HG03432 (cell line): ENCODE measurements at regions not wholly inside any gene's neighbourhood (a gene's known extent, or its start where the extent isn't known, plus 50 kb on each side); places are given as distances from the start of the nearest gene placed in this dataset.

Experiments used
- ATAC-seq: cut with Tn5 transposase; IDR thresholded peaks from one replicate; pipeline ENCODE4 v1.9.1; 2021; ENCODE audit warnings: mild to moderate bottlenecking, moderate library complexity; ENCODE audit not compliant: unreplicated experiment

DNA sequence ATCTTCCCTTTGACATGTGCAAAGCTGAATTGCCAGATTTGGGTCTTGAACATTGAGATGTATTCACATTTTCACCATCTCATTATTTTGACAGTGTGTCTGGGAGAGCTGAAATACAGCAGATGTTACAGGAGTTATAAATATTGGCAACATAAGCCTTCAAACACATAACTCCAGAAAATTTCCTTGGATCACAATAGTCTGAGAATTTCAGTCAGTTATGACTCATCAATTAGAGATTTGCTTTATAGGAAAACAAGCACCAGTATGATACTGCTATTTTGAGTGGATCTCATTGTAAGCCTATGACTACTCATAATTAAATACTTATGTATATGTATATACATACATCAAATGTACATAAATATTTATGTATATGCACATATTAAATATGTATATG is 1171.8 kb downstream of the AMY1C start:
- ATAC-seq: no peak

DNA sequence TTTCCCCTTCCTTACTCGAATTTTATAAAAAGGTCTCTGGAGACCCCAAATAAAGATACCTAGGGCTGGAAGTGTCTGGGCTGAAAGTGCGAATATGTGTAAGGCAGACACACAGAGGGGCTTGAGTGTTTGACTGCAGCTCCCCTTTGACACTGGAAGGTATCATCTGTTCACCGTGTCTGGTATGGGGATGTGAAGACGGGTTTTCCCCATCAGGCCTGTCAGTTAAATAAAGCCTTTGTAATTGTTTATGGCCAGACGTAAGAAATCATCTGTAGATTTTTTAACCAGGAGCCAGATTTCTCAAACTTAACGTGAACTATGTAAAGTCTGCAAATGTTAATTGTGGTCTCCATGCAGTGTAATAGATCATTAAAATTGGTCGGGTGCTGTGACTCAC is 1173.4 kb downstream of the AMY1C start:
- no peak for ATAC-seq

DNA sequence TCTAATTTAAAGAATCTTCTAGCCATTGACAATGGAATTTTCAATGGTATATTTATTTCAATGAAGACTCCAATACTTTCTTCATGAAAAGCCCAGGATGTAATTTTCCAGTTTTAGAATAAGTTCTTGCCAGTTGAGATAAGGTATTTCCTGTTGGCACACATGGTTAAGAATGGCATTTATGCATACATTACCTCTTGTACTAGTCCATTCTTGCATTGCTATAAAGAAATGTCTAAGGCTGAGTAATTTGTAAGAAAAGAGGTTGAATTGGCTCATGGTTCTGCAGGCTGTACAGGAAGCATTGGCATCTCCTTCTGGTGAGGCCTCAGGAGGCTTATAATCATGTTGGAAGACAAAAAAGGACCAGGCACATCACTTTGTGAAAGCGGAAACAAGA is 1179.6 kb downstream of the AMY1C start:
- ATAC-seq: no peak

DNA sequence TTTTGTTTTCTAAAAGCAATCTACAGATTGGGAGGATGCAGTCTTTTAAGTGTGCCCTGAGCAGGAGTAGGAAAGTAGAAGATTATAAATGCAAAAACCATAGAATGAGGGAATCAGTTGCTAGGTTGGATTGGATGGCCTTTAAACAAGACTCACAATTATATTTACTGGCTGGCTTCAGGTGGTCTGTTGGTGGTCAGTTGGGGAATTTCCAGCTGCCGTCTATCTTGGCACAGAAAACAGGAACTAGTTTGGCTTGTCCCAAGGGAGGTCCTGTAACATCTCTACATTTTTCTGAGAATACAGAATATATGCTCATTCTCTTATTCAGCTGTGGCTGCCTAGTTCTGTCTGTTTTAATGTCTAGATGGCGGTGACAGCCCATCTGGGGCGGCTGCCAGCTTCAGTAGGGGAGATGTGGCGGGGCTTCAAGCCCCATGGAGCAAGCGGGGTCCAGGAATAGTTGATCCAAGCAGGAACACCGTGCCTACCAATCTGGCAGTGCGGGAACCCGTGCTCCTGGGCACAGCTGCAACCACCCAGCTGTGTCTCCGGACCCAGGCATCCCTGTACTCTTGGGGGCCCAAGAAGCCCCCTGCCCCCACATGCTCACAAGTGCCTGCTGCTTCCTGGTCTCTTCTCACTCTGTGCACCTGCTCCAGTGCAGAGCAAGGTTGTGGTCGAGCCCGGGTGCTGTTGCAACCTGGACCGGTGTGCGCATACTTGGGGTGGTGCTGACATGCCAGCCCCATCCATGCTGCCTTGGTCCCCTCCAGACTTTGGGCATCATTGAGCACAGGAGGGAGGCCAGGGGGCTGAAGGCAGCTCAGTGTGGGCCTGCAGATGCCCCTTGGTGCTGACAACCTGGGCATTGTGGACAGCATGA is 1182.6 kb downstream of the AMY1C start:
- peak; percentile 65 for ATAC-seq

DNA sequence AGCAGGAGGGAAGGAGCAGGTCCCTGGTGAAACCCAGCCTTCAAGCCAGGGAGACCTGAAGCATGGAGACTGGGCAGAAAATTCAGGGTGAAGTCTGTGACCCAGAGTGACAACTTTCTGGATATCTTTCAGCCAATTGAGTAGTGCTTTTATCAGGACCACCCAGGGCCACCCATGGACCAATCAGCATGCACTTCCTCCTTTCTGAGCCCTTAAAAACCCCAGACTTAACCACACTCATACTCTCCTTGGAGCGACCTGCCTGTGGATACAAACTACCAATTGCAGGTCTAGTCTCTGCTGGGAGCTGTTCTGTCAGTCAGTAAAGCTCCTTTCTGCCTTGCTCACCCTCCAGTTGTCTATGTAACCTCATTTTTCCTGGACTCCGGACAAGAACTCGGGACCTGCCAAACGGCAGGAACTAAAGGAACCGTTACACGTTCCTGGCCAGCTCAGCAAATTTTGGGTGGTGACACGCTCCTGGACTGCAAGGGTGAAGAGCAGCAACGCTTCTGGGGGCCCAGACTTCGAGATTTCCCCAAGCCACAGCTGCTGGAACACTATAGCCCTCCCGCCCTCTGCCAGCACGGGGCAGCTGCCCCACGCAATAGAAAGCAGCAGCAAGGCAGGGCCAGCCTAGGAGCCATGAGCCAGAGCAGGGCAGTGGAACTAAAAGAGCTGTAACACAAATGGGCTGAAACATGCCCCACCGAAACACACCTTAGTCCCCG is 1183.4 kb downstream of the AMY1C start:
- ATAC-seq: peak; percentile 34

DNA sequence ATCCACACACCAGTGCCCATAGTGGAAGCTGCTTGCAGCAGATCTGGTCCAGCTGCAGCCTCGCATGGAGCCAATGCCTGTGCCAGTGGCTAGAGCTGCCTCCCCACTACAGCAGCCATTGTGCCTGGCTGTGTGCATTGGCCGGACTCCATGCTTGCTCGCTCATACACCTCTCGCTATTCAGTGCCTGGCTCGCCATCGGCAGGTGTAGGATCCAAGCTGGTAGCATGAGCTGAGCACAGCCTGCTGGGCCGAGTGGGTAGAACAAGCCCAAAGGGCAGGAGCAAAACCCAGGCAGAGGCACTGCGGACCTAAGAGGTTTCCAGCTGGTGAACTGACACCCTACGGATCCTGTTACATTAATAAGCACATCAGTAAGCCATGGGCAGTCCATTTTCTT is 1184.1 kb downstream of the AMY1C start:
- no peak for ATAC-seq

DNA sequence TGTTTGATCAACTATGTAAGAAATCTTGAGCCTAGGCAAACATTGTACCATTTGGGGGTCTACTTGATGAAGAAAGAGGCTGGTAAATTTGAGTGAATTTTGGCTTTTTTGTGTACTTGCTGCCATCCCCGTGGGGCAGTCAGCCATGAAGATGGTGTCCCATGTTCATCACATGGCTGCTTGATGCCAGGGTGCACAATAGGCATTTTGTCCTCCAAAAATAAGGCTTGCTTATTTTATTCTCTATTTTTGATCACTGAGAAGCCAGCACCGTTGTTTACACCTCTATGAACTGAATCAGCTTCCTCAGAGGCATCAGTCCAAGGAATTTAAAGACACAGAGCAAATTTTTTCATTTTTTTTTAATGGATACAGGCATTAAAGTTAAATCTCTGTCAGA is 1195.7 kb downstream of the AMY1C start:
- ATAC-seq: no peak

DNA sequence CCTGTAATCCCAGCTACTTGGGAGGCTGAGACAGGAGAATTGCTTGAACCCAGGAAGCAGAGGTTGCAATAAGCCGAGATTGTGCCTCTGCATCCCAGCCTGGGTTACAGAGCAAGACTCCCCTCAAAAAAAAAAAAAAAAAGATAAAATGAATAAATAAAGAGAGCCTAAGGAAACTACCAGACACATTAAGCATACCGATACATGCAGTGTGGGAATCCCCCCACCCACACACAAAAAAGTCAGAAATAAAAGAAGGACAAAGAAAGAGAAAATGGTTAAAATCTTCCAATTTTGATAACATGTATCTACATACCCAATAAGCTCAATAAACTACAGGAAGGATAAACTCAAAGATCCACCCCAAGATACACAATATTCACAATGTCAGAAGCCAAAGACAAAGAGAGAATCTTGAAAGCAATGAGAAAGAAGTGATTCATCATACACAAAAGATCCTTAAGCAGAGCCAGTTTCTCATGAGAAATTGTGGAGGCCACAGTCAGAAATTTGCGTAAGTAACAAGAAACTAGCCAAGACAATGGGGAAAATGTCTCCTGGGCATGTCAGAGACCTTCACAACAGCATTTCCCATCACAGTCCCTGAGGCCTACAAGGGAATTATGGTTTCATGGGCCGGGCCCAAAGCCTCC is 1197.0 kb downstream of the AMY1C start:
- ATAC-seq: no peak

DNA sequence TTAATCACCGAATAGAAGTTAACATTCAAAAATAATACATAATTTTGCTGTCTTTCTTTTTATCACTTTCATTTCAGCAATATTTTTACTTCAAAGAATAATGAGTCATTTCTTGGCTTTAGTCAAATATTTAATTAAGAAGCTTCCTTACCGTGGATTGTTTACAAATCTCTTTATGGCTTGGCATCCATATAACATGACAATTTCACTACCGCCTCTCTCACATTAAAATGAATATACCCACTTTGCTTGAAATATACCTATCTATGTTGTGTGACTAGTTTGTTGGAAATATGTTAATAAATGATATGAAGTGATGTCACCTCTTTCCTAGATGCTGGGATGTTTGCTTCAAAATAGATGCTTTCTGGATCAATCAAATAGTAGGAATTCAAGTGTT is 1203.9 kb downstream of the AMY1C start:
- ATAC-seq: no peak

DNA sequence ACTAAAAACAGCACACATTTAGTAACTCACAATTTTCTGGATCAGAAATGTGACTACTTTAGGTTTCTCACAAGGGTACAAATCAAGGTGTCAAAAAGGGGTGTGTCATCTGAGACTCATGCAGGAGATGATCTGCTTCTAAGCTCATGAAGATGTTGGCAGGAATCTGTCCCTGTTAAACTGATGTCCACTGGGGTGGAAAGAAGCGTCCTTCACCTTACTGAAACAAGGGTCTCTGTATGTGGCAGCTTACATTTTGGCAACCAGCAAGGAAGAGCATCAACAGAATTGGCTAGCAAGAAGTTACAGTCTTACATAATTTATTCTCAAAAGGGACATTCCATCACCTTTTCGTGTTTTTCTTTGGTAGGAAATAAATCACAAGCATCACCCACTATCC is 1223.8 kb downstream of the AMY1C start:
- ATAC-seq: no peak

DNA sequence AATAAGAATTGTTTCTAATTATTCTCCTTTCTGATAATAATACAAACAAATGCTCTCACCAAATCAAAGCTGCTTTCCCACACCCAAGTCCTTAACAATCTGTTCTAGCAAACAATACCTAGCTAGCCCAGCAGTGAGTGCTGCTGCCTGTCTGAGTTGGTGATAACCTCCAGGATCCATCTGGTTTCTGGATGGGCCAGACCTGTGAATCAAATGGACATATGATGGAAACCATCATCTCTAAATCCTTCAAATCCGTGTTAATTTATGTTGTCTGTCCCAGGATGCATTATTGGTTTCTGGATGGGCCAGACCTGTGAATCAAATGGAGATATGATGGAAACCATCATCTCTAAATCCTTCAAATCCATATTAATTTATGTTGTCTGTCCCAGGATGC is 1230.0 kb downstream of the AMY1C start:
- ATAC-seq: no peak

DNA sequence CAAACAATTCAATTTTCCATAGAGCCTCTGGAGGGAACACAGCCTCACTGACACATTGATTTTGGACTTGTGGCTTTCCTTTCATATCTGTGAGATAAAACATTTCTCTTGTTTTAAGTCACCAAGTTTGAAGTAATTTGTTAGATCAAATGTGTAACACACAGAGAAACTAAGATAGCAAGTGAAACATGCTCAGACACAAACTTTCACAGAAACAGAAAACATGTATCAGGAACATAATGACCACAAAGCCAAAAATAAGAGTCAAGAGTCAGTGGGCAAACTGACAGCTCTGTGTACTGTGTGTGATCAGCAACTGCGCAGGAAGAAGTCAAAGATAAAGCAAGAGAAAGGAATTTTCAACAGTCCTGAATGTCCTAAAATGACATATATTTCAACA is 1237.5 kb downstream of the AMY1C start:
- peak; percentile 100 for ATAC-seq

DNA sequence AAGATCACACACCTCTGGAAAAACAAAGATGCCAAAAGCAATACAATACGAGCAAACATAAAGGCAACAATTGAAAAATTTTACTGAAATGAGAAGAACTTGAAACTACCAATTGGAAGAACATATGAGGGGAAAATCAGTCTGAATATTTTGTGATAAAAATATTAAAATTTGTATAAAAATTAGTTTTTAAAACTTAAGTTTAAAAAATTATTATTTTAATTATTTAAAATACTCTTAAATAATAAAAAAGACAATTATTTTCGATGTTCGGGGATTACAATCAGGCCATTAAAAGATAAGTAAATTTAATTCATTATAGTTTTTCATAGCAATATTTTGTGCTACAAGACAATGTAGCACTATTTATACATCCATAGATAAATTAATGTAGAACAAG is 1239.3 kb downstream of the AMY1C start:
- ATAC-seq: no peak

DNA sequence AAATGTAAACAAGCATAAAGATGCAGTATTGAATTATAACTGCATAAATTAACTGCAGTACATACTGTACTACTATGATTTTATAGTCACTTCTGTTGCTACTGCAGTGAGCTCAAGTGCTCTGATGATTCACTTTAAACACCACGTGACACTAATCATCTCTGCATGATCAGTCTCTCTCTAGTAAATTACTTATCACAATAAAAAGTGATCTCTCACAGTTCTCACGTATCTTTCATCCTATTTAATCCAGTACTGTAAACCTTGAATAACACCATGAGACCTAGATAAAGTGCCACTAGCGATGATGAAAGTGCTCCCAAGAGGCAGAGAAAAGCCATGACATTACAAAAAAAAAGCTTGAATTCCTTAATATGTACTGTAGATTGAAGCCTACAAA is 1242.0 kb downstream of the AMY1C start:
- no peak for ATAC-seq

DNA sequence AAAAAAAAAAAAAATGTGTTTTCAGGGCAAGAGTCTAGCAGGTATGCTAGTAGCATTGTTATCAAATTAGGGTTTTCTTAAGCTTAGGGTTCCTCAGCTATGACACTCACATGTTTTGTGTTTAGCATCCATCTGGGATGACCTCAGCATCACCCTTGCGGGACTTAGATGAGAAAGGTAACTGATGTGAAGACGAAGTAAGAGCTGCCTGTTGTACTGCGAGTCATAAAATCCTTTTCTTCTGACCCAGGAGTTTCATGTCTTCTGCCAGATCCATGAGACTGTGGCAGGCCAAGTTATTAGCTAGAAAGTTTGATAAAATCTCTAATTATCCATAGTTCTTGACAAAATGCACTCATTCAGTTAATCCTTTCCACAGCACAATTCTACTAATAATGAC is 1251.1 kb downstream of the AMY1C start:
- ATAC-seq: no peak

DNA sequence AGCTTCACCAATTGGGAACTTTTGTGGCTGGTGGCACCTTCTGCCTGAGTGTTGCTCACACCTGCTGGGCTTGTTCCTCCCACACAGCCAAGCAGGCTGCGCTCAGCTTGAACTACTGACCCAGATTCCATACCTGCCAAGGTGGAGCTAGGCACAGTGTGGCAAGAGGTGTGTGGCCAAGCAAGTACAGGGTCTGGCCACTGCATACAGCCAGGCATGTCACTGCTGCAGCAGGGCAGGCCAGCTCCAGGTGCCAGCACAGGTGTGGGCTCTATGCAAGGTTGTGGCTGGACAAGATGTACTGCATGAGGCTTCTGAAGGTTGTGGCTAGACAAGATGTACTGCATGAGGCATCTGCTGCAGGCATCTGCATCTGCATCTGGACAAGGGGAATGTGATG is 1254.8 kb downstream of the AMY1C start:
- no peak for ATAC-seq

DNA sequence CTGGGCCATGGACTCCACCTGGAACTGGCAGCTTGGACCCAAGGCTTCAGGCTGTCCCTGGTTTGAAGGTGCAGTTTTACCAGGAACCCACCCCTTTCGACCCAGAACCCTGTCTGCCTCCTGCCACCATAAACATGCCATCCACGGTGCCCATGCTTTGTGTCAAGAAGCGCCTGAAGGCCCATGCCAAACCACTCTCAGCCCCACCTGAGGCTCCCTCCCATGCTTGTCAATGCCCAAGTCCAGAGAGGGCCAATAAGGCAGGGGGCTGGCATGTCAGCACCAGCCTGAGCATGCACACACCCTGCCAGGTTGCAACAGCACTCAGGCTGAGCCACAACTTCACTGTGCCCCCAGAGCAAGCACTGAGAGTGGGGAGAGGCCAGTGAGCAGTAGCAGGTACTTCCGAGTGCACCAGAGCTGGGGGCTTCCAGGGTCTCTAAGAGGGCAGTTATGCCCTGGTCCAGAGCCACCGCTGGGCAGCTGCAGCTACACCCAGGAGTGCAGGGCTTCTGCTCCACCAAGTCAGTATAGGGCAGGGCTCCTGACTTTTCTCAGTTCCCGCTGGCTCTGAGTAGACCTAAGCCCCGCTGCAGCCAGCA is 1256.0 kb downstream of the AMY1C start:
- no peak for ATAC-seq

DNA sequence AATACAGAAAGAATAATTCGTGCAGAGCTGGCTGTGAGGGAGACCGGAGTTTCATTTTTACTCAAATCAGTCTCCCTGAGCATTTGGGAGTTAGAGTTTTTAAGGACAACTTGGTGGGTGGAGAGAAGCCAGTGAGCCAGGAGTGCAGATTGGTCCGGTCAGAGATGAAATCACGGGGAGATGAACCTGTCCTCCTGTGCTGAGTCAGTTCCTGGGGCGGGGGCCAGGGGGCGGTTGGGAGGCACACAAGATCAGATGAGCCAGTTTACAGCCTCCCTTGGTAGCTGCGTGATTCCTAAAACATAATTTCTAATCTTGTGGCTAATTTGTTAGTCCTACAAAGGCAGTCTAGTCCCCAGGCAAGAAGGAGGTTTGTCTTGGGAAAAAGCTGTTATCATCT is 1267.9 kb downstream of the AMY1C start:
- ATAC-seq: no peak

DNA sequence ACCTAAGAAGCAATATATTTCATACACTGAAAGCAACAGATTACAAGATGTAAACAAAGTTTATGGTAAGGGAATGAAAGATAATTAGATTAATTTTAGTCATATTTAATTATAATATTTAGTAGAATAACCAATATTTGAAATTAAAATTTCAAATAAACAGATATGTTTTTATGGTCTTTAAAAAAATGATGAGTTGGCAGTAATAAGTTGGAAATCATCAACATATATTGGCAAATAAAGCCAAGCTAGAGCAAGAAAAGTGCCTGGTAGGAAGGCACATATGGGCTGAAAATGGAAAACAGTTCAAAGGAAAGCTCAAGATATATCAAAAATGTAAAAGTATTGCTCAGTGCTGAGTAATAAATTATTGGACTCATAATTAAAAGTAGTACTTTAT is 1274.0 kb downstream of the AMY1C start:
- ATAC-seq: no peak

DNA sequence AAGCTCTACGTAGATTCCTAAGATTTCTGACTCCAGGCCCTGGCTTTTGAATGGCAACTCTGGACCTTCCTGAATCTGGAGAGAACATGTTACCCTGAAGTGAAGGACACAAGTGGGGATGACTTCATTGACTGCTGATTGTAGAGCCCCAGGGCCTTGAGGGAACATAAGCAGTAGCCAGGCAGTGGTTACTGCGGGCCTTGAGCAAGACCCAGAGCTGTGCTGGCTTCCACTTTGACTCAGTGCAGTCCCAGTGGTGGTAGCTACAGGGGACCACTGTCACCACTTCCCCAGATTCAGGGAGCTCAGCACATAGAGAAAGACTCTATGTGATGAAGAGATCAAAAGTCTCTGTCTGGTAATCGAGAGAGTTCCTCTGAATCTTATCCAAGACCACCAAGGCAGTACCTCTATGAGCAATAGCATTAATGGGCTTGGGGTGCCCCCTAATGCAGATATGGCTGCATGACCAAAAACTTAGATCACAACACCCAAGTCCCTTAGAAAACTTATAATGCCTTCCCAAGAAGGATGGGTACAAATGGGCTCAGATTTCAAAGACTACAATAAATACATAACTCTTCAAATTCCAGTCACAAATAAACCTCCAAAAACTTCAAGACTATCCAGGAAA is 1278.3 kb downstream of the AMY1C start:
- ATAC-seq: peak; percentile 72

DNA sequence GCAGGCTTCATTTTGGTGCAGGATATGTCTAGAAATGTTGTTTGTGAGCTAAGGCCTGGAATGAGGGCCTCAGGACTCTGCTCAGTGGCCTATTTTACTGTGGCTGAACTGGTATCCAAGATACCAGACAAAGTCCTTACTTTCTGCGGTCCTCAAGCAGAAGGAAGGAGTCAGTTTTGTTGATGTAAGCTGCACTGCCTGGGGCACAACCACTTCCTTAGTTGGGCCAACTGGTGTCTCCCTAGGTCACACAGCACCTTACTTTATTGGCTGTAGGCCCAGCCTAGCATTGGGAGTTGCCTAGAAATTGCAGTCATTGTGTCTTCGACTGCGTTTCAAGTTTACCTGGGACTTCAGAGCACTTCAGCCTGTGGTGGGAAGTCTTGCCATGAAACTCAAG is 1322.7 kb downstream of the AMY1C start:
- ATAC-seq: no peak
